Heart right ventricle (tissue), 16 donors: ENCODE measurements at regions not wholly inside any gene's neighbourhood (a gene's known extent, or its start where the extent isn't known, plus 50 kb on each side); places are given as distances from the start of the nearest gene placed in this dataset.

Experiments used
- ATAC-seq, 8 donors: fragments of 200-7000 bp; cut with Tn5 transposase; one replicate each; pipeline ENCODE4 v1.9.1; 2020; ENCODE audit warnings: mild to moderate bottlenecking in 8 of 8, moderate library complexity in 8 of 8, moderate number of reproducible peaks in 1 of 8
- DNase-seq, 2 donors: peaks; one replicate each; pipeline ENCODE4 v3.0.0-alpha.2; 2020
- H3K27ac ChIP-seq, 10 donors: fragments of 200-600 bp; sonication (generic) in 2 of 10; one replicate each; pipeline versions ENCODE4 v1.5.0 to v1.8.0; 2020 to 2022; ENCODE audit warnings: mild to moderate bottlenecking in 3 of 10
- H3K27me3 ChIP-seq, 7 donors: fragments of 200-600 bp; one replicate each; pipeline ENCODE4 v1.8.0; 2021 to 2022; ENCODE audit warnings: mild to moderate bottlenecking in 2 of 7
- H3K36me3 ChIP-seq, 9 donors: fragments of 200-600 bp; sonication (generic) in 1 of 9; one replicate each; pipeline versions ENCODE4 v1.5.0 to v1.8.0; 2020 to 2022; ENCODE audit warnings: mild to moderate bottlenecking in 2 of 9
- H3K4me1 ChIP-seq, 9 donors: fragments of 200-600 bp; sonication (generic) in 1 of 9; one replicate each; pipeline versions ENCODE4 v1.5.0 to v1.8.0; 2020 to 2022; ENCODE audit warnings: mild to moderate bottlenecking in 4 of 9
- H3K4me3 ChIP-seq, 10 donors: fragments of 200-600 bp; sonication (generic) in 2 of 10; one replicate each; pipeline versions ENCODE4 v1.5.0 to v1.8.0; 2020 to 2022; ENCODE audit warnings: mild to moderate bottlenecking in 7 of 10, moderate library complexity in 2 of 10
- H3K9me3 ChIP-seq, 11 donors: fragments of 200-600 bp in 10 of 11; sonication (generic) in 2 of 11; one replicate each; pipeline versions ENCODE4 v1.5.0 to v1.8.0; 2013 to 2022; ENCODE audit warnings: mild to moderate bottlenecking in 2 of 11, control low read depth in 1 of 11, moderate library complexity in 1 of 11
- CTCF ChIP-seq, 9 donors: fragments of 200-600 bp; sonication (generic) in 2 of 9; IDR thresholded peaks; one replicate each; pipeline versions ENCODE4 v1.5.0 to v1.8.0; 2021 to 2022; ENCODE audit warnings: antibody characterized with exemption in 9 of 9, mild to moderate bottlenecking in 5 of 9, moderate library complexity in 1 of 9
- WGBS, 2 donors: extraction: QIAGEN DNeasy Blood & Tissue Kit; methylation state at CpG; one replicate each; pipeline ENCODE4 v1.1.7; 2013; ENCODE audit warnings: inconsistent platforms in 1 of 2; 5-methylcytosine and 5-hydroxymethylcytosine counted together
- intact Hi-C, 10 donors: fragments of 100-400 bp; cut with DNase I; formaldehyde crosslinking; loops; one replicate each; pipeline versions ENCODE4 v1.11.1 to v1.14.2; 2022
- donor health status: Arrhythmogenic right ventricular cardiomyopathy.
- donor health status: ischemic (EF 13 %, LVEDD 7.1; RV severe dilation, severe dysfunction).
- donor health status: healthy with polysubstance abuse.
- donor health status: DM: no; HTN: yes; CAD: no.
- donor health status: DM: no; HTN: no; CAD: no.
- donor health status: ischemic (EF 25% LVEDD 6.9; RV normal size, moderate dysfunction).
- donor health status: ischemic (EF 25% LVEDD 5.7; RV mildly dilated, moderate dysfunction).
- donor health status: healthy.
- donor health status: DM: yes; HTN: yes; CAD: no.
- donor health status: Ischemic cardiomyopathy.
- donor health status: ischemic (EF 35%, LVEDD 5.7; RV mildly dilated, moderate dysfunction).
- donor health status: nonischemic (EF 11% LVEDD 7.7; RV severe dilation, severe dysfunction).
- donor health status: DM: yes; HTN: yes; CAD: no.
- donor health status: PGD.
- donor health status: ischemic (EF 29% LVEDD 5.4; RV normal size, mild dysfunction).
- donor health status: nonischemic (EF 23%, LVEDD 6.1; RV moderate dilation, normal function).

- Histone ChIP-seq H3K27ac (no peak overlapping the region), H3K27me3 (peaks cover 0 to 2% (median 0%) of the 10 kb centered on the region in 7 donors), H3K4me3 (no peak overlapping the region), H3K9me3 (no peaks in the 10 kb centered on the region), H3K4me1 (peaks cover 0 to 6% (median 0%) of the 10 kb centered on the region in 9 donors), H3K36me3 (no peaks in the 10 kb centered on the region)
- WGBS, 2 donors: 95 to 97% methylated on average over 1 of the region's 1 CpG
- ATAC-seq (no peak), DNase-seq (no peak)
- intact Hi-C loops: no loop called here
- no peak for TF ChIP-seq CTCF (IDR thresholded peaks at IDR 0.05)
Measured at GRCh38 chr11:33965032-33965431, 73.2 kb upstream of the LMO2 start.

GRCh38 chr11:33959855-33960400 lies 68.1 kb upstream of the LMO2 start:
- 77 to 78% methylated on average over 3 of the region's 3 CpGs for WGBS, 2 donors
- ATAC-seq: no peak

GRCh38 chr11:33957304-33957917 lies 65.5 kb upstream of the LMO2 start:
- intact Hi-C loops: loop anchor here in 1 of 10 donors (5.0 kb wide), 1 partner anchor 45 kb away; no protein-coding TSS in a partner anchor
- no peak for ATAC-seq
- no peak for TF ChIP-seq CTCF (IDR thresholded peaks at IDR 0.05)
- WGBS, 2 donors: 84 to 95% methylated on average over 6 of the region's 6 CpGs
- Histone ChIP-seq H3K4me3 (no peak overlapping the region), H3K4me1 (peaks cover 0 to 11% (median 0%) of the 10 kb centered on the region in 9 donors), H3K9me3 (no peaks in the 10 kb centered on the region), H3K27ac (no peak overlapping the region), H3K27me3 (no peaks in the 10 kb centered on the region), H3K36me3 (no peaks in the 10 kb centered on the region)
- DNase-seq: no peak

More at GRCh38 chr11:33959855-33960400, 68.1 kb upstream of the LMO2 start:
- no peaks in the 10 kb centered on the region for H3K27me3 ChIP-seq
- no peak overlapping the region for H3K27ac ChIP-seq
- no peaks in the 10 kb centered on the region for H3K9me3 ChIP-seq
- no peak for DNase-seq
- no peaks in the 10 kb centered on the region for H3K36me3 ChIP-seq
- intact Hi-C loops: loop anchor here in 2 of 10 donors (5.0 kb wide), 2 partner anchors 48 to 1237 kb away; no protein-coding TSS in a partner anchor
- H3K4me1 ChIP-seq: peaks cover 0 to 11% (median 0%) of the 10 kb centered on the region in 9 donors
- H3K4me3 ChIP-seq: no peak overlapping the region
- no peak for TF ChIP-seq CTCF (IDR thresholded peaks at IDR 0.05)

- Histone ChIP-seq H3K9me3 (no peaks in the 10 kb centered on the region), H3K4me3 (no peak overlapping the region), H3K27me3 (no peaks in the 10 kb centered on the region), H3K4me1 (peaks cover 0 to 11% (median 0%) of the 10 kb centered on the region in 9 donors), H3K36me3 (no peaks in the 10 kb centered on the region), H3K27ac (no peak overlapping the region)
- TF ChIP-seq CTCF (IDR thresholded peaks at IDR 0.05): no peak
- DNase-seq (no peak), ATAC-seq (no peak)
- intact Hi-C loops: loop anchor here in 1 of 10 donors (5.0 kb wide), 1 partner anchor 44 kb away; no protein-coding TSS in a partner anchor
- 82 to 84% methylated on average over 3 of the region's 3 CpGs for WGBS, 2 donors
Measured at GRCh38 chr11:33956611-33957010, 64.7 kb upstream of the LMO2 start.
